ENCODE measurements at regions not wholly inside any gene's neighbourhood (a gene's known extent, or its start where the extent isn't known, plus 50 kb on each side); places are given as distances from the start of the nearest gene placed in this dataset.

DNA sequence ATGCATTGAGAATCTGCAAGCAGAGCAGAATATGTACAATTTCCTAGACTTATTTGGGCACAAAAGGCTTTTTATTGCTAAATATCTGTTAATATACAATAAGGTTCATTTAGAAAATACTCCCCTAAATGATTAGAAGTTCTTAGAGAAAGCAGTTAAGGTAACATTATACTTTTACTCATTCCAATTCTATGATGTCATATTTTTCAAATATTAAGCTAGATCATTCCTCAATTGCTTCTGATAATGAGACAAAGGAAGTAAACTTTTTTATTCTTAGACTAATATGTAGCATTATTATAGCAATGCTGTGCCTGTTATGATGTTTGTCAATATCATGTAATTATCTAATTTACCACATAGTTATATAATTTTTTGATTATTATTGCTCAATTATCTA, 447.0 kb downstream of the SLC16A7 start:
- no peak for DNase-seq (ENCODE audit: low spot score)

DNA sequence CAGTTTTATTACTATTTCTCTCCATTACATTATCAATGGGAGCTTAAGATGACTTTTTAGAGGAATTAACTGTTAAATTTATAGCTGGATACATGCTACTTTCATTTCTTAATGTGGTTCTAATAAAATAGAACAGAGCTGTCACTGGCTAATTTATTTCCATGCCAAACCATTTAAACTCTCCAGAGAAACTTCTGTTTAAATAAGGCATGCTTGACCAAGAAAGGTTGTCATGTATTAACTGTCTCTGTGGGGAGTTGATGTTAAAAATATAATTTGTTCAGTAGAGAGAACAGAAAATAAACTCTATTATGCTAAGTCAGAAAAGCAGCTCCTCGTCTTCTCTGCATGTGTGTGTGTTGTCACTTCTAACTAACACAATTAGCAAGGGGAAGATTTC, 447.4 kb downstream of the SLC16A7 start:
- DNase-seq (ENCODE audit: low spot score) = no peak

DNA sequence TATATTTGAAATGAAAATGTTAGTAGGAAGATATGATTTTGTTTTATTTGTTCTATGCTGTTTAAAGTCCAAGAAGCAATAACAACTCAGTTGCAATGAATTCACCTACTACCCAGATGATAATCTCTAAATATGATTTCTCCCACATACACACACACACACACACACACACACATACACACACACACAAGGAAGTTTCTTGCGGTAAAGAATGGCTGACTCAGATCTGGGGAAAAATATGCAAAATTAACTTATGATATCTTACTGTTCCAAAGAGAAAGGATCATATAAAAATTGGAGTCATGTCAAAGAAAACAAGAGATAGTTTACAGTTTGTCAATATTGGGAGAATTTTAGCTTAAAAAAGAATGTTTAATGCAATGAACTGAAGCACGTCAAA, 456.7 kb downstream of the SLC16A7 start:
- DNase-seq (ENCODE audit: low spot score) = no peak

DNA sequence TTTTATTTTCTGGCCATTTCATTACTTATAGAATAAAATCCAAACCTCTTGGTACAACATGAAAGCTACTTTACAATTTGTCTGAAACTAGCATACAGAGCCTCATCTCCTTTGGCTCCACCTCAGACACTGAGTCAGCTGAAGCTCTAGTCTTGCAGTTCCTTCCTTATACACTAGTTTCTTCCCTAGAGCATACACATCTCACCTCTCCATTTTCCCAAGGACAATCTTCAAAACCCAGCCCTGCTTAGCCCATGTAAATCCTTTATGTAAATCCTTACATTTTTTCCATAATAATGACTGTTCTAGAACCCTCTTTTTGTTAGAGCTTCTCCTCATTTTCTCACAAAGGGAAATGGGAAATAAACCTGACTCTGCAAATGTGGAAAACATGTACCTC, 463.4 kb downstream of the SLC16A7 start:
- peak; percentile 2 for DNase-seq (ENCODE audit: low spot score)

DNA sequence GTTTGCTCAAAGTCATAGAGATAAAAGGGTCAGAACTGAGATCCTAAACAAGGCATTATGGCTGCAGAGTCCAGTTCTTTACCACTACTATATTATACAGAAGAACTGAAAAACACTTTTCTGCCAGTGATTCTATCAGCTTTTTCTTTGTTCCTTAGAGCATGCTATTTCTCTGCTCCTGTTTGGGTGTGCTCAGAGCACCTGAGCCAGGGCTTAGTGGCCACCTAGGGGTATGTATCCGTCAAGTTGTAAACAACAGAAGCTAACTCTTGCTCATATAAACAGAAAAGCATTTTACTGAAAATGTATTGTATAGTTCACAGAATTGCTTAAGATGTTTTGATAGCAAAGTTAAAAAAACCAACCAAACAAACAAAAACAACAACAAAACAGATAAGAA, 470.8 kb downstream of the SLC16A7 start:
- DNase-seq (ENCODE audit: low spot score) = no peak

DNA sequence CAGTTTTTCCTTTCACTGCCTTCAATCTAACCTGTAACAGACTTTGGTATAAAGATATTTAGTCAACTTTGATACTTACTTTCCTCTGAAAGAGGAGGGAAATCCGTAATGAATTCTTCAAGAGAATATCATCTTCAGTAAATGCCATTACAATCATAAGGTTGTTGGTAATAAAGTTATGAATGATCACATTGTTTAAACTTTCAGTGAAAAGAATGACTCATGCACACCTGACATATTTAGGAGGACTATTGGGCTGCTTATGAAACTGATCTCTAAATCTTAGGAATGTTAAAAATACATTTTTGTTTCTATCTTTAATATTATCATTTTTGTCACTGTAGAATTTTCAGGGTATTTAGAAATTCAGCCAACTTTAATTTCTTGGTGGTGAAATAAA, 474.7 kb downstream of the SLC16A7 start:
- peak; percentile 31 for DNase-seq (ENCODE audit: low spot score)

DNA sequence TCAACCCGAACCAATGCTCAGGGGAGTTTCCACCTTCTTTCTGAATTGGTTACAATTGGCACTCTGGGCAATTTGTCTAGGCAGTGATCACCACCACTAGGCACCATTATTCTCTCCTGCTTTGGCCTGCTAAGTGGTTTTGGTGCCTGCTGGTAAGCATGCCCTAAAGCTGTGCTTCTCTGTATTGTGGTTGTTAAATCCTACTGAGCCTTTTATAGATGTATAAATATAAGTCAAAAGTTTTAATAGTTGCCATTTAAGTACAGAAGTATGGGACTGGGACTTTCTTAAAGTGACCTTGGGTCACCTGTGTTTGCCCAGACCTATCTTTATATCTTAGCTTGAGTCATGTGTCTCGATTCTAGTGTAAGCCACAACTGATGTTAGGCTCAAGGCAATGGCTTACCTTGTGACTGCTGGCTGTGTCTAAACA, 475.9 kb downstream of the SLC16A7 start:
- no peak for DNase-seq (ENCODE audit: low spot score)

DNA sequence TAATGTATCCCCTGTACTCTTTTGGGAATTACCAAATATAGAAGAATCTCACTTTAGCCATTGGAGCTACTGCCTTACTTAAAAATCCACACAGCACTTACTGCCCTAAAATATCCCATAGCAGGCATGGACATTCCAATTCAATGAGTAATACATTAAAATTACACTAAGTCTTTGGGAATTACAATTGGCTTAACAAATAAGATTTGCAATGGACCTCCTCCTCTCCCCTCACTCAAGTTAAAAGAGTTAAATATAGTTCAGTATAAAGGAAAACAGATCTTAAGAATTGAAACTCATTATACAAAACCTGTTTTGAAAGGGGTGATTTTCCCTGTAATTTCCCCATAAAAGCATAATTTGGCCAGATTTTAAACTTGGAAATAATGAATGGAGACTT, 477.1 kb downstream of the SLC16A7 start:
- DNase-seq (ENCODE audit: low spot score) = peak; percentile 28

DNA sequence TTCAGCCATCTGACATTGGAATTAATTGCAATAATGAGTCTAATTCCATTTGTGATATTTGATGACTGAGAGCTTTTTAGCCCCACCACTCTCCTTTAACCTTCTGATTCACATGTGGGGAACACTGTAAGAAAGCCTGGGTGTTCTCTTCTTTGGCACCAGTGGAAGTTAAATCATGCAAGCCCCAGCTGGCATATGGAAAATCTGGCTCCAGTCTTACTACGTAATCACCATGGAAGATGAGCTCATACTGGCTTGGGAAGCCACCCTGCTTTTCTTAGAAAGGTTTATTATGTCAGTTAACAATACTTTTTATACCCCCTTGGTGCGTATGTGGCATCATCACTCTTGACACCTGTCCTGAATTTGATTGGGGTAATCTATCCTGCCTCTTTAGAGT, 479.3 kb downstream of the SLC16A7 start:
- no peak for DNase-seq (ENCODE audit: low spot score)

DNA sequence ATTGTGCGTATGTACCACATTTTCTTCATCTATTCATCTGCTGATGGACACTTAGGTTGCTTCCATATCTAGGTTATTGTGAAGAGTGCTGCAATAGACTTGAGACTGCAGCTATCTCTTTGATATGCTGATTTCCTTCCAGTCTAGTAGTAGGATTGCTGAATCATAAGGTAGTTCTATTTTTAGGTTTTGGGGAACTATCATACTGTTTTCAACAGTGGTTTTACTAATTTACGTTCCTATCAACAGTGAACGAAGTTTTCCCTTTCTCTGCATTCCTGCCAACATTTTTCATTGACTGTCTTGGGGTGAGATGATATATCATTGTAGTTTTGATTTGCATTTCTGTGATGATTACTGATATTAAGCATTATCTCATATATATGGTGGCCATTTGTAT, 482.2 kb downstream of the SLC16A7 start:
- no peak for DNase-seq (ENCODE audit: low spot score)

DNA sequence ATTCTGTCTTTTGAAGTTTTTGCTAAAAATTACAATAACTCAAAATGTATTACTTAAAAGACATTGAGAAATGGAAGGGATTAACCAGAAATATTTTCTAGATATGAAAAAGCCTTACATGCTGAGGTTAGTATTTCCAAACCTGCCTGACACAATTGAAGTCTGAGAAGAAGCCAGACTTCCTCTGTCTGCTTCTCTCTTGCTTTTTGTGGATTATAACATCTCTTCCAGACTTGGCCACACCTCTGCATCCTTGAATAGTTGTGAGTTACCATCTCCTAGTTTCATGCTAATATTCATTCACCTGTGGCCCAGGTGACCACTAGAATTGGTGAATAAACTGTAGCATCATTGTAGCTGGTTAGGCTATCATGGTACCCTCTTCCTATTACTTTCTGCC, 497.6 kb downstream of the SLC16A7 start:
- no peak for DNase-seq (ENCODE audit: low spot score)

DNA sequence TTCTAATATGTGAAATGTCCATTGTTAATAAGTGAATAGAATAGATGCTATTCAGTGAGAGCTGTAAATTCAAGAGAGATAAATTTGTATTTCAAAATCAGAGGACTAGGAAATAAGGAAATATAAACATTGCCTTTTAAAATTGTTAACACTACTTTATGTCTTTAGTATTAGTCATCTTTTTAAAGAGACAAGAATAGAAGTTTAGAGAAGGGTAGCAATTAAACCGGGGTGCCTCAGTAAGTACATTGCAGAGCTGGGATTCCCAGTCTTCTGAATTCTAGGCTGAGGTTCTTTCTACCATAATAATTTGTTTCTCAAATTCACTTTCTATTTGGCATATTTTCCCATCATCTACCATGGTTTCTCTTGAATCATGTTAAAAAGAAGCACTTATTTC, 498.6 kb downstream of the SLC16A7 start:
- DNase-seq (ENCODE audit: low spot score) = no peak

DNA sequence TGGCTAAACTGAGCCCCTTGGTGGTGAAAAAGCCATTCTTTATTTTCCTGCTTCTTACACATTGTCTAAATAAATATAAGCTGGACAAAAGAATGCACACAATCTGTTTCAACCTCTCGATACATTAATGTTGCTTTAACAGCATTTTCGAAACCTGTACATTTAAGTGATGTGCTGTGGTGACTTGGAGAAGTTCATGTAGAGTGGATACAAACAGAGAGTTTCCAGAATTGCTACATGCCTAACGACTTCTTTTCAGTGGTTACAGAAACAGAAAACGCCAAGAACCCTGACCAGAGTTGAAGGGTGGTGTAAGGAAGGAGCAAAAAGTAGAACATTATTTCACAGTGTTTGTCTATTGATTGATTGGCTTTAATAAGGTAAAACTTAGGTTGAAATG, 500.9 kb downstream of the SLC16A7 start:
- no peak for DNase-seq (ENCODE audit: low spot score)

DNA sequence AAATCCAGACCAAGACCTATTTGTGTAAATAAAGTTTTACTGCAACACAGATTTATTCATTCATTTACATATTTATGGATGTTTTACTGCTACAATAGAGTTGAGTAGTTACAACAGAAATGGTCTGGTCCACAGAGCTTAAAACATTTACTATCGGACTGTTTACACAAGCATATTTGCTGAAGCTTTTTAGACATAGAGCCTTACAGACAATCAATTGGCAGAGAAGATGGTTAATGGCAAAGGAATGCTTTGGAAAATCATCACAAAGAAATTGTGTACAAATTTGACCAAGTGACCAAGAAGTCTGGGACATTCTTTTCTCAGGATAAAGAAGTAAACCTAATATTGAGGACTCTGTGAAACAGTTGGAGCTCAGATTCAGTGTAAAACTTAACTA, 504.3 kb downstream of the SLC16A7 start:
- peak; percentile 18 for DNase-seq (ENCODE audit: low spot score)

DNA sequence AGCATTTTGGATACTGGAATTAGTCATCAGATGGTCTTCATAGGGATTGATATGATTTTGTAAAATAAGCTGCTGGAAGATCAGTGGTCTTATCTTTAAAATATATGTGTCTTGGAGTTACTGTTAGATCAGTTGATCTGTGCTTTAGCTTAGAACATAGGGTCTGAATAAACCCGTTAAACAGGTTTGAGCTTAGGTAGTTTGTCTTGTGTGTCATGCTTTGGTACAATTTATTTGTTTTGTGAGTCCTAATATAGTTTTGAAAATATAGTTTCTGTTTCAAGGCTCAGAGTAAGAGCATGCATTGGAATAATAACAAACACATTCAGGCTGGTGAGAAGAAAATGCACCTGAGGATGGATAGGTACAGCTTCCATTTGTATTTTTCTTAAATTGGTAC, 505.0 kb downstream of the SLC16A7 start:
- DNase-seq (ENCODE audit: low spot score) = no peak

DNA sequence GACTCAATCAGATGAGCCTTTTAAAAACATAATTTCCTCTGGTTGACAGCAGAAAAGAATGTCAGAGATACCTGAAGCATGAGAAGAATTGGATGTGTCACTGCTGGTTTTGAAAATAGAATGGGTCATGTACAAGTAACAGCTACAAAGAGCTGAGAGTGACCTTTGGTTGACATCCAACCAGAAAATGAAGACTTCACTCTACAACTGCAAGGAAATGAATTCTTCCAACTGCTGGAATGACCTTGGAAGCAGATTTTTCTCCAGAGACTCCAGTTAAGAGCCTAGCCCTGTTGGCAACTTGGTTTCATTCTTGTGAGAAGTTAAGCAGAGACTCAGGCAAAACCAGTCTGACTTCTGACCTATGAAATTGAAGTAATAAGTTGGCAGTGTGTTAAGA, 505.9 kb downstream of the SLC16A7 start:
- peak; percentile 74 for DNase-seq (ENCODE audit: low spot score)

DNA sequence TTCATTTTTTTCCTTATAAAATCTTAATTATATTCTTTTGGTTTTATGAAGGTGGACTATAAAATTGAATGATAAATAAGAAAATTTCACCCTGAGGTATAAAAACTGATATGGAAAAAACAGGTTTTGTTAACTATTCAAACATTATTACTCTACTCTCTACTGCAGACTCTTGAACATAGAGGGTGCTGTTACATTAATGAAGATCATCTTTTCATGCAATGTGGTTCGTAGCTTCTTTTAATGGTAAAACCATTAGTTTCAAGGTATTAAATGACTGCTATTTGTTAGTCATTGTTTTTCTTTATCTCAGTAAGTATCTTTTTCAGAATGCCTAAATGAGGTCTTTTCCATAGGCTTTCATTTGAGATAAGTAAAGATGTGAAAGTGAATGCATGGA, 510.4 kb downstream of the SLC16A7 start:
- peak; percentile 9 for DNase-seq (ENCODE audit: low spot score)

DNA sequence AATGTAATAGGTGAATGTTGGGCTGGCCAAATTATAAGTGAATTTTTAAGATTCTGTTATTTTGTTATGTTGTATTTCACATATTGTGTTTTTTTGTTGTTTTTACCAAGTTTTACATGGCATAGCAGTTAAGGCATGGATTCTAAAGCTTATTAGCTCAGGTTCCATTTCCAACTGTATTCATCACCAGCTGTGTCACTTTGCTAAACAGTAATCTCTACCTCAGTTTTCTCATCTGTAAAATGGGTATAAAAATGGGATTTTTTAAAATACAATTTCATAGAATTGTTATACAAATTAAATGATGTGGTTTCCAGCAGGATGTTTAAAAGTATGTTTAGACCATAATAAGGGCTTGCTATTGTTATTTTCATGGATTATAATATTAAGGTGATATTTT, 512.2 kb downstream of the SLC16A7 start:
- no peak for DNase-seq (ENCODE audit: low spot score)

DNA sequence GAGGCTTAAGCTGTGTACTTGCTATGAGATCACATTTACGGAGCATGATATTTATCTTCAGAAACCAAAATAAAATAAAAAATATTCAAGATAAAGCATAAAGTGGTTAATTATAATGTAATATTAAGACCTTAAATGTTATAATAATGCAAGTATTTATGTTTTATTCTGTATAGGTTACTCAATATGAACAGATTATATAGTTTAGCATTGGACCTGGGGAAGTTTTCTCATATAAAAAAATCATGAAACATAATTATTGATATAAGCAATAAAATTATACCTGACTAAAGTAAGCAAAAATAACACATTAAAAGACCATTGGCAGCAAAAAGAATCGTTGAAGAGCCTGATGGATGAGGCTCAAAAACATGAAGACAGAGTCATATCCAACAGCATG, 516.2 kb downstream of the SLC16A7 start:
- no peak for DNase-seq (ENCODE audit: low spot score)

DNA sequence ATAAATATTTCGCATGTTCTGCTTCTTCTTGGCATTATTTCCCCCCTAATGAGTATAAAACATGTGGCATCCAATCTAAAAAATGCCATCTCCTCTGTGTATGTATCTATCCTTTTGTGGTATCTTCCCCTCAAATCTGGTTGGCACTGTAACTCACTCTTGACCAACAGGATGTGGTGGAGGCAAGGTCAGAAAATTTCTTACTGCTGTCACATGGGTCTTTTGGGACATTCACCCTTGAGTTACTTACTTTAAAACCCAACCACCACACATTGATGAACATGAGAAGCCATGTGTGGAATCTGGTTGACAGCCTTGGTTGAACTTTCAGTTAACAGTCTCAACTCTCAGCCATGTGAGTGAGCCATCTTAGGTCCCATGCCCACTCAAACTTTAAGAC, 516.9 kb downstream of the SLC16A7 start:
- peak; percentile 2 for DNase-seq (ENCODE audit: low spot score)

DNA sequence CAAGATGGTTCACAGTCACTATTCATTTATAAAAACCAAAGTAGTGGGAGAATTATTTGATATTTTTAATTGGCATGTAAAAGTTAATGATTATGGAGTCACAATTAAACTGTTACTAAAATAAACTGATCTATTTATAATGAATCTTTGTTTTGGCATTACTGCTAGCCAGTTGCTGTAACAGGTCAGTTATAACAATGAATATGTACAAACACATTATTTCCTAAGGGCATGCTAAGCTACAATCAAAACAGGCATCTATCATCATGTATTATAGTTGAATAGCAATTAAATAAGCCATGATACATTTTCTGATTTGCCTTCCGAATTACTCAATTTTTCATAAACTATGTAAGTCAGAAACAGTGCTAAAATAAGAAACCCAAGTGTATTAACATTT, 518.3 kb downstream of the SLC16A7 start:
- no peak for DNase-seq (ENCODE audit: low spot score)

DNA sequence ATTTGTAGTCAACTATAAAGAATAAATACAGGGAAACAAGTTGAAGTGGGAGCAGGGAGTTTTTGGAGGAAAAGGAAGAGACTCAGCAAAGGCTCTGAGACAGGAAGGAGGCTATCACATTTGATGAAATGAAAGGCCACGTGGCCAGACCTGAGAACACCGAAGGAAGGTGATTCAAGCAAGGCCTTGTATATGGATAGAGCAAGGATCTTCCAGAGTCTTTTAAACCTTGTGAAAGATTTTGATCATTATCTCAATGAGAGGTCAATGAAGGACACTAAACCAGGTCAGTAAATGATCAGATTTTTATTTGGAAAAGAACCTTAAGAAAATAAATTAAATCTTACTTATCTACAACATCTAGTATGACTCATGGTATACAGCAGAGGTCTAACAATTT, 523.5 kb downstream of the SLC16A7 start:
- no peak for DNase-seq (ENCODE audit: low spot score)

DNA sequence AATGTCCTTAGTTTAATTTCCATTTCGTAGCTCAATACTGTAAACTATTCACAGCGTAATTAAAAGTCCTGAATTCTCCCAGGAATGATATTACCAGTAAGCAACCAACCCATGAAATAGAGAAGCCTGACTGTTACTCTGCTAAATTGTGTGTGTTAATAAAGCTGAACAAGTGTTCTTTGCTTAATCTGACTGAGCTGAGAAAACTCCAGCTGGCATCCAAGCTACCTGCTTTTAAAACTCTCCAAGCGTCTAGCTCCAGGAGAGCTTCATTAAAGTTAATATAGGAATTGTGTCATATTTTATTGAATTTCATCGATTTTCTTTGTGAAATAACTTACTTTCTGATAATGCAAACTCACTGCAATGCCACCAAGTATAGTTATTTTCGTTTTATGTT, 524.4 kb downstream of the SLC16A7 start:
- DNase-seq (ENCODE audit: low spot score) = no peak

DNA sequence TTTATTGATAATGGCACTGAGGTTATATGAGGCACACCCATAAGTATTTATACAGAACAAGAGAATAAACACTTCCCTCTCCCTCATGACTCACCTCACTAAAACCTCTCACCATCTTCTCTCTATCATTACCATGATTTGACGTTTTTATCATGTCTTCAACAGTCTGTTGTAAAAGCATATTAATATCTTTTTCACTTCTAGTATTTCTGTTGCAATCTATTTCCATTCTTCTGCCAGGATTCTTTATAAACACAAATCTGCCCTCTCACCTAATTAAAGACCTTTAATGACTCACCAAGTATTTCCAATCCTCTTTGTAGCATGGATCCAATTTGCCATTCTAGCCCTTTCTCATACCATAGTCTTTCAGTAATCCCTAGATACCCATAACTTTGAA, 527.7 kb downstream of the SLC16A7 start:
- DNase-seq (ENCODE audit: low spot score) = no peak

DNA sequence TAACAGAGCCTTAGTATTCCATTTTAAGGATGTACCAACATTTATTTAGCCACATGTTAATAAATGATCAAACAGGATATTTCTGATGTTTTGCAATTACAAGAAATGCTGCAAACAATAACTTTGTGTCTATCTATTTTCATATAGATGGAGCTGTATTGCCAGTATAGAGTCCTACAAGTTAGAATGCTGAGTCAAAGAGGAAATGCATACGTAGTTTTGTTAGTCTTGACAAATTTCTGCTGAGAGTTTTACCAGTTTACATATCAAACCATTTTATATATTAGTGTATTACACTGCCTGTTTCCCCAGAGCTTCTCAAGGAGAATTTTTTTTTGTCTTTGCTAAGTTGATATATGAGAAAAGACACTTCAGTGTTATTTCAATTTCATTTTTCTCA, 541.7 kb downstream of the SLC16A7 start:
- DNase-seq (ENCODE audit: low spot score) = no peak

All from kidney tubule cell (primary cell).